Esophagus muscularis mucosa (tissue), 4 donors: ENCODE measurements at regions not wholly inside any gene's neighbourhood (a gene's known extent, or its start where the extent isn't known, plus 50 kb on each side); places are given as distances from the start of the nearest gene placed in this dataset.

Source experiments
- DNase-seq: peaks from one replicate; pipeline ENCODE4 v3.0.0-alpha.2; 2017; ENCODE audit errors: extremely low spot score
- H3K27ac ChIP-seq, 4 donors: fragments of 200-600 bp; sonication (generic); replicated peaks in 1 of 4; 1 replicate in 3 of 4; 2 replicates in 1 of 4; pipeline ENCODE4 v1.5.1; 2016 to 2019; ENCODE audit warnings: mild to moderate bottlenecking in 1 of 4
- H3K27me3 ChIP-seq, 4 donors: fragments of 200-600 bp; sonication (generic); one replicate each; pipeline versions ENCODE4 v1.5.1 to v1.6.0; 2016 to 2019
- H3K36me3 ChIP-seq, 4 donors: fragments of 200-600 bp; sonication (generic); one replicate each; pipeline ENCODE4 v1.5.1; 2016 to 2019
- H3K4me1 ChIP-seq, 4 donors: fragments of 200-600 bp; sonication (generic); one replicate each; pipeline ENCODE4 v1.5.1; 2016 to 2019
- H3K4me3 ChIP-seq, 4 donors: fragments of 200-600 bp; sonication (generic); 1 replicate in 2 of 4; 2 replicates in 2 of 4; pipeline ENCODE4 v1.5.1; 2016 to 2019; ENCODE audit warnings: mild to moderate bottlenecking in 4 of 4, moderate library complexity in 1 of 4
- H3K9me3 ChIP-seq, 4 donors: fragments of 200-600 bp; sonication (generic); 1 replicate in 3 of 4; 2 replicates in 1 of 4; pipeline ENCODE4 v1.5.1; 2016 to 2019
- CTCF ChIP-seq, 3 experiments: fragments of 200-600 bp in 2 of 3; fragments of 450-650 bp in 1 of 3; sonication (generic) in 2 of 3; IDR thresholded peaks; one replicate each; pipeline ENCODE4 v1.5.1; 2017 to 2019; ENCODE audit warnings: antibody characterized with exemption in 3 of 3, mild to moderate bottlenecking in 2 of 3, moderate library complexity in 1 of 3
- EP300 ChIP-seq: sonication (generic); formaldehyde crosslinking; IDR thresholded peaks from one replicate; pipeline ENCODE4 v1.6.1; 2017; ENCODE audit warnings: antibody characterized with exemption
- POLR2A ChIP-seq: fragments of 450-650 bp; IDR thresholded peaks from one replicate; pipeline ENCODE4 v1.6.1; 2017; ENCODE audit warnings: antibody characterized with exemption, moderate library complexity, mild to moderate bottlenecking, low read depth
- POLR2AphosphoS5 ChIP-seq, 2 donors: sonication (generic); formaldehyde crosslinking; IDR thresholded peaks; one replicate each; pipeline ENCODE4 v1.6.1; 2017; ENCODE audit warnings: antibody characterized with exemption in 2 of 2
- WGBS: methylation state at CpG from one replicate; pipeline ENCODE4 v1.1.5; 2018; 5-methylcytosine and 5-hydroxymethylcytosine counted together
- intact Hi-C: fragments of 100-400 bp; cut with DNase I; formaldehyde crosslinking; loops from one replicate; pipeline ENCODE4 v1.15.1; 2023

- 98% methylated on average over 4 of the region's 4 CpGs for WGBS
- Histone ChIP-seq H3K4me3 (no peak overlapping the region), H3K27ac (no peak overlapping the region), H3K9me3 (peaks cover 0 to 3% (median 1%) of the 10 kb centered on the region in 4 donors), H3K4me1 (no peaks in the 10 kb centered on the region), H3K27me3 (no peaks in the 10 kb centered on the region), H3K36me3 (no peaks in the 10 kb centered on the region)
- no peak for DNase-seq
- no peak for TF ChIP-seq POLR2A
- no peak for TF ChIP-seq CTCF (IDR thresholded peaks at IDR 0.05)
- TF ChIP-seq EP300: no peak
- no peak for TF ChIP-seq POLR2AphosphoS5 (IDR thresholded peaks at IDR 0.05)
- intact Hi-C loops: no loop called here
These were observed 474.1 kb upstream of the SOX5 start for GRCh38 chr12:24423611-24424010.

- Histone ChIP-seq H3K4me1 (no peaks in the 10 kb centered on the region), H3K36me3 (no peaks in the 10 kb centered on the region), H3K27me3 (no peaks in the 10 kb centered on the region), H3K27ac (no peak overlapping the region), H3K9me3 (peaks cover 0 to 3% (median 1%) of the 10 kb centered on the region in 4 donors), H3K4me3 (no peak overlapping the region)
- TF ChIP-seq CTCF (IDR thresholded peaks at IDR 0.05) (no peak), POLR2AphosphoS5 (IDR thresholded peaks at IDR 0.05) (no peak), POLR2A (no peak), EP300 (no peak)
- intact Hi-C loops: no loop called here
- no peak for DNase-seq
- 95% methylated on average over 5 of the region's 5 CpGs for WGBS
These were observed 472.3 kb upstream of the SOX5 start for GRCh38 chr12:24421759-24422158.

- Histone ChIP-seq H3K4me1 (no peaks in the 10 kb centered on the region), H3K27ac (no peak overlapping the region), H3K9me3 (peaks cover 0 to 3% (median 1%) of the 10 kb centered on the region in 4 donors), H3K36me3 (no peaks in the 10 kb centered on the region), H3K27me3 (no peaks in the 10 kb centered on the region), H3K4me3 (no peak overlapping the region)
- intact Hi-C loops: no loop called here
- DNase-seq: no peak
- WGBS: 82% methylated on average over 1 of the region's 1 CpG
- TF ChIP-seq POLR2A: no peak
- TF ChIP-seq CTCF (IDR thresholded peaks at IDR 0.05): no peak
- no peak for TF ChIP-seq POLR2AphosphoS5 (IDR thresholded peaks at IDR 0.05)
- no peak for TF ChIP-seq EP300
These were observed 468.7 kb upstream of the SOX5 start for GRCh38 chr12:24418157-24418556.

DNA sequence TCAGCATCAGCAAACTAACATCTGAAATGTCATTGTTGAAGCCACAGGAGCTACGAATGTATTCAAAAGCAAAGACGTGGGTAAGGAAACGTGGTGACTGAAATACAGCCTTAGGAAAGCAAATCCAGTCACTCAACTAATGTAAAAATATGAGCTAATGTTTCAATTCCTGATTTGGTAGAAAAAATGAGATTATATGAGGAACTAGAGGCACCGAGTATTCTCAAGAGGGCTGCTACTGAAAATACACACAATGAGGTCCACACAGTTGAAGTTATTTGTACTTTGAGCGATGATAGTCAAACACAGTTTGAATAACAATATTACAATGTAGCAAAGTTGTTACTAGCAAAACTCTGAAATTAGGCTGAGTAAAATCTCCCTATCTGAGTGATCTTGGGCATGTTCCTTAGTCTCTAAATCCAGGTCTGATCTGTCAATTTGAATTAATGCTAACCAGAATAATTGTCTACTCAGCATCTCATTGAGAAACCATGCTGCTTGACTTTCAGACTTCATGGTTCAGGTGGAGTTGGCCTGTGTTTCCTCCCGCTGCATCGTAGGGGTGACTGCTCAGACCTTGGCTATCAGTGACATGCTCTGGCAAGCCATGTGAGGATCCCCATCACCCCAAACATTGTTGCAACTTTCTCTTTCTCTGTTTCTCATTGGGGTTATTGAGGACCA, 467.1 kb upstream of the SOX5 start:
- 84% methylated on average over 7 of the region's 7 CpGs for WGBS
- TF ChIP-seq POLR2A (no peak), POLR2AphosphoS5 (IDR thresholded peaks at IDR 0.05) (no peak), CTCF (IDR thresholded peaks at IDR 0.05) (no peak), EP300 (no peak)
- peaks cover 0 to 3% (median 1%) of the 10 kb centered on the region in 4 donors for H3K9me3 ChIP-seq
- no peak for DNase-seq
- H3K36me3 ChIP-seq: no peaks in the 10 kb centered on the region
- H3K4me1 ChIP-seq: no peaks in the 10 kb centered on the region
- no peaks in the 10 kb centered on the region for H3K27me3 ChIP-seq
- intact Hi-C loops: no loop called here
- no peak overlapping the region for H3K4me3 ChIP-seq
- H3K27ac ChIP-seq: no peak overlapping the region

GRCh38 chr12:24415934-24416333, 466.5 kb upstream of the SOX5 start:
- peaks cover 0 to 3% (median under 1%) of the 10 kb centered on the region in 4 donors for H3K9me3 ChIP-seq
- DNase-seq: no peak
- H3K4me1 ChIP-seq: no peaks in the 10 kb centered on the region
- no peaks in the 10 kb centered on the region for H3K27me3 ChIP-seq
- WGBS: 89% methylated on average over 6 of the region's 6 CpGs
- intact Hi-C loops: no loop called here
- TF ChIP-seq POLR2A: no peak
- no peak for TF ChIP-seq EP300
- no peak for TF ChIP-seq CTCF (IDR thresholded peaks at IDR 0.05)
- TF ChIP-seq POLR2AphosphoS5 (IDR thresholded peaks at IDR 0.05): no peak
- H3K36me3 ChIP-seq: no peaks in the 10 kb centered on the region
- no peak overlapping the region for H3K4me3 ChIP-seq
- no peak overlapping the region for H3K27ac ChIP-seq
